ENCODE measurements at regions not wholly inside any gene's neighbourhood (a gene's known extent, or its start where the extent isn't known, plus 50 kb on each side); places are given as distances from the start of the nearest gene placed in this dataset.

DNA sequence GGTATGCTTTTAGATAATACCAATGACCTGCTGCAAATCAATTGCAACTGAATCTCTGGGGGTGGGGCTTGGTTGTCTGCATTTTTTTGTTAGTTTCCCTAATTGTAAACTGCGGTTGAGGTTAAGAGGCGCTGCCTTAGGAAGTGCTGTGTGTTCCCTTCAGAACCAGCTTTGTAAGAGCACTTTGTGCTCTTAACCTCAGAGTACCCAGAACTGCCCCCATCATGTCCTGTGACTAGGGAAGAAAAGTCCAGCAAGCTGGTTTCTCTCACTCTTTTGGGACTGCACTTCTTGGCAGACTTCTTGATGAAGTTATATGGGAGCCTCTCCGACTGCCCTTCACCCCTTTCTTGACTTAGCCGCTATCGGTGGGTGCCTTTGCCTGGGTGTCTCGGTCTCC lies 245.5 kb upstream of the CXCR4 start:
- no peak for DNase-seq

DNA sequence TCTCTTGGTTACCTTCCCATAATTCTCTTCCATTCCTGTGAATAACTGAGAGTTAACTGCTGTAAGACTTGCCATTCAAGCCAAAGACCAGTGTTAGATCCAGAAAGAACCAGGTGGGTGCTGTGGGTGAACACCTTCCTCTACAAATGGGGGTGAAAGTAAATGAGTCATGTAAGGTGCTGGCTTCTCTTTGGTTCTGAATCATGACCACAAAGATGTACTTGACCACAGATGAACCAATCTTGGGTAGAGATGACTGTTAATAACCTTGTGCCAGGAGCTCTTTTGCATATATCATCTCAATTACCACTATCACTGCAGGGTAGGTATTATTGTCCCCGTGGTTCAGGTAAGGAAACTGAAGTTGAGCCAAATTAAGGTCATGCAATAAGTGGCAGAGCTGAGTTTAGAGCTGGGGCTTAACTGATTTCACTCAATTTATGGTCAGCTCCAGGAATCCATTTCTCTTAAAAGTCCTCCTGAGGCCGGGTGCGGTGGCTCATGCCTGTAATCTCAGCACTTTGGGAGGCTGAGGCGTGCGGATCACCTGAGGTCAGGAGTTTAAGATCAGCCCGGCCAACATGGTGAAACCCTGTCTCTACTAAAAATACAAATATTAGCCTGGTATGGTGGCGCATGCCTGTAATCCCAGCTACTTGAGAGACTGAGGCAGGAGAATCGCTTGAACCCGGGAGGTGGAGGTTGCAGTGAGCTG lies 244.9 kb upstream of the CXCR4 start:
- no peak for DNase-seq

DNA sequence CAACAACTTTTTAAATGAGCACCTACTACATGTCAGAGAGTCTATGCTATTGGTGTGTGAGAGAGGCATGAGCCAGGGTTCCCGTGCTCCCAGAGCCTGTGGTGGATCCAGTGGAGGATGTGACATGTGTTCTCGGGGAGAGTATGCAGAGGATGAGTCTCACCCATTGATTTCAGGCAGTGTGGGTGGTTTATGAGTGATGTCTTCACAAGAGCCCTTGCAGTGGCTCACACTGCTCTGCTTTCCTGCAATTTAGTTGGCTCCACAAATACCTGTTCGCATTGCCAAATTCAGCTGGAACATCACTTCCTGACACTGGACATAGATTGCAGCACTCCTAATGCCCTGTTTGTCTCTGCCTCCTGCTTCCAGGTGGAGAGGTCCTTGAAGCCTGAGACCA lies 243.6 kb upstream of the CXCR4 start:
- no peak for DNase-seq

DNA sequence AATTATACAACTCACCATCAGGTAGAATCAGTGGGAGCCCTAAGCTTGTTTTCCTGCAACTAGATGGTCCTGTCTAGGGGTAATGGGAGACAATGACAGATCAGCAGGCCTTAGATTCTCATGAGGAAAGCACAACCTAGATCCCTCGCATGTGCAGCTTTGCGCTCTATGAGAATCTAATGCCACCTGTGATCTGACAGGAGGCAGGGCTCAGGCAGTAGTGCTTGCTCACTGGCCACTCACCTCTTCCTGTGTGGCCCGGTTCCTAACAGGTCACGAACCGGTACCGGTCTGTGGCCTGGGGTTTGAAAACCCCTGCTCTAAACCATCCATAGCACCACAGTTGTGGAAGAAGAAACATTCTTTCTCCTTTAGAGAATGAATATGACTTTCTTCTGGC lies 242.8 kb upstream of the CXCR4 start:
- DNase-seq: no peak

DNA sequence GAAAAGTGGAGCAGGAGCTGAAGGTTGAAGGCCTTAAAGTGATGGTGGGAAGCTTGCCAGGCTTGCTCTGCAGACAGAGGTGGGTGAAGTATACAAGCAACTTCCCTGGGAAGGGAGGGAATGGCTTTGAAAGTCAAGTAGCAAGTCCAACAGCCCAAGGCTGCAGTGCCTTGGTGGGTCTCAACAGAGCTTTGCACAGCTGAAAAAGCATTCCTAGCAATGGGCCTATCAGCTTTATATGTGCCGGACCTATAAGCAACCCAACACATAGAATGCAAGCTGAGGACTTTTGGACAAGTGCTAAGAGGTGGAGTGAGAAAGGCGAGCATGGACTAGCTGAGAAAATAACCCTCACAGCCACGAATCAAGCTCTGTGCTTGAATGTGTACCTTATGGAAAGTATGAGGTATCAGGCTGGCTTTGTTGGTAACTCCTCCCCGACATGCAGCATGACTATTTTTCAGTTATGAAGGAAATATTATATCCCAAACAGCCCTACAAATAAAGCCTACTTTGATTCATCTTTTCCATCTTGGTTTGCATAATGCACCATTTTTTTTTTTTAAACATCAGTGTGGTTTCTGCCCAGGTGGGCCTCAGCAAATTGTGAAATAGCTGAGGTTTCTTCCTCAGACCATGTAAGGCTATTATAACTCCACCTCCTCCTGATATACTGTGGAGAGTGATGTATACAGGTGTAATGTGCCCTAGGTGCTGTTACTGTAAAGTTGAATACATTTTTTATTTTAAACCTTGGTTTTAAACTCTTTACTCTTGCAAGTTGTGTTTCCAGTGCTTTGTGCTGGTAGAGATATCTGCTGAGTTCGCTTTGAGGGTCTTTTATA lies 241.4 kb upstream of the CXCR4 start:
- DNase-seq: no peak

DNA sequence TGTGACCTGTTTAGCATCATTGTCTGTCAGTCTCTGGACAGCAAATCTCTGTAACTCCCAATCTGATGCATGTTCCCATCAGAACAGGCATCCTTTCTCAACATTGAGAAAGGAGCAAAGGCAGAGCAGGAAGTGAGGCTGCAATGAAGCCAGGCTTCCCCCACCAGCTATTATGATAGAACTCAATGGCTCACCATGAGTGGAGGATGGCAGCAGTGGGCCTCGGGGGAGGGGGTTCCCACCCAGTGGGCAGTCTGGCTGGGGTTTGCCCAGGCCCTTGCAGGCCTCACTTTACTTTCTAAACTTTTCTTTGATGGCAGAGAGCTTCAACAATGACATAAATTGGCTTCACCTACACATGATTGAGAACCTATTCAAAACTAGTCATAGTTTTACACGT lies 240.6 kb upstream of the CXCR4 start:
- no peak for DNase-seq

DNA sequence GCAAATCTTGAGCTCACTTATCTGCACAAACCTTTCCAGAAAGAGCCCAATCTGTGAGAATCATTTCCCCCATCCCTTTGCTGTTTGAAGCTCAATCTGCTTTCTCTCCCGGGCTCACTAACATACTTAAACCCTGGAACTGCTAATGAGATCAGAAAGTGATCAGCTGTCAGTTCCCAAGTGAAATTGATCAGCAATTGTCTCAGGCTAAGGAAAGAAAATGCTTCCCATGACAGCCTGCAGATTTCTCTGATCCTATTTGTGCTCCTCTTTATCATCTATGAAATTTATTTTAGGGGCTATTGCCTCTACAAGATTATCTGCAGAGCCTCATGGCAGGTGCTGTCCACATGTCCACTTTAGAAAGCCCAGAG lies 239.0 kb upstream of the CXCR4 start:
- DNase-seq: no peak

DNA sequence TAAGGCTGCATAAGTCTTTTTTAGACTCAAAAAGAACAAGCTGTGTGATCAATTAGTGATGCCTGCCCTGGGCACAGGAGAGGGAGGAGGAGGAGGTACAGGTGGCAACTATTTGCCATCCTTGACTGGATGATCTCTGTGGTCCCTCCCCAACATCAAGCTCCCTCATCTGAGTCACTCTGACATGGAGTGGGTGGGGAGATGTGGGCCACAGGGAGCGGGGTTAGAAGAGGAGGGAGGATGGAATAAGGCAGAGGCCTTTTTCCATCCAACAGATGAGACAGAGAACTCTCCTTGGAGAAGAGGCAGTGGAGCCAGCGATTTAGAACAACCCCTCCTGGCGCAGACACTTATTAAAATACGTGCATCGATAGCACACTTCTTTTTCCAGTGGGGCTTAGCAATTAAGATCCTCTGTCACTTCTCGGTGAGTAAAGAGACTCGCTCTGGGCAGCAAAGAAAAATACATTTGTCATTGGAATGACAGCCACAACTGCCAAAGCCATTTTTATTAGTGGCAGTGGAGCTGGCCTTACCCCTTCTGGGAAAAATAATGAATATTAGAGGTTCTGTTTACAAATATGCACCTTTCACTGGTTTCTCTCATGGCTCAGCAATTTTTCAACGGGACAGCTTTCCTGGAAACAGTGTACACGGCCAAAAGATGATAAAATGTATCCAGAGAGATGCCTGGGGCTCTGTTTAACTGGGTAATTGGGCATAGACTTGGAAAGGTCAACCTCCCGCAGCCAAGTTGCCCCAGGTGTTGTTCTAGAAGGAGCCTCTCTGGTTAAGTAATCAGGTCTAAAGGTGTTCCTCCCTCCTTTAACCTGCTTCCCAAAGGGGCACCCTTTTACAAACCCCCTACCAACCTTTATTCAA lies 238.4 kb upstream of the CXCR4 start:
- no peak for DNase-seq

DNA sequence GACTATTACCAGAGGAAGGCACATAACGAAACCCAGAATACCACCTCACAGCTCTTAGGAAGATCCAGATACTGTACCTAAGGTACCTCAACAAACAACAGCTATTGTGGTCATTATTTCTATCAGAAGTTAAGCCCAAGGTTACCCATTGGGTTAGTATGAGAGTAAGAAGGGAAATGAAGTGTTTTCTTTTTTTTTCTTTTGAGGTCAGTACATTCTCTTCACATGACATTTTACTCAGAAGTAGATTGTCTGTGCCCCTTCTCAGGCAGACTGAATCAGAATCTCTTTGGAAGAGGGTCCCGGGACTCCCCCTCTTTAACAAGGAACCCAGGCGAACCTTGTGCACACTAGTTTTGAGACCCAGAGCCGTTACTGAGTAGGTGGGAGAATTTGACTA lies 233.7 kb upstream of the CXCR4 start:
- no peak for DNase-seq

DNA sequence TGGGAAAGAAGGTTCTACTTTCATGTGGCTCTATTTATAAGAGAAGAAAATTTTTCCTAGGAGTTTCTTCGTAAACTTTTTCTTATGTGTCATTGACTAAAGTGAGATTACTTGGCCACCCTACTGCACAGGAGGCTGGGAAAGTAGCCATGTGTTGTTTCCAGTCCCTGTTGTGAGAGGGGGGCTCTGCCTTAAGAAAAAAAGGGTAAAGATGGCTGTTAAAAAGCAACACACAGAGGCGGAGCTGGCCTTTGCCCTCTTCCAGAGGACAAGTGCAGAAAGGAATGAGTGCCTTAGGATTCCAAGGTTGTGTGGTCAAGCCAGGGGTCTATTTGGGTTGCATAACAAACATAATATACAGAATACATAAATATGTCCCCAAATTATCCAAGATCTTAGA lies 230.0 kb upstream of the CXCR4 start:
- no peak for DNase-seq

DNA sequence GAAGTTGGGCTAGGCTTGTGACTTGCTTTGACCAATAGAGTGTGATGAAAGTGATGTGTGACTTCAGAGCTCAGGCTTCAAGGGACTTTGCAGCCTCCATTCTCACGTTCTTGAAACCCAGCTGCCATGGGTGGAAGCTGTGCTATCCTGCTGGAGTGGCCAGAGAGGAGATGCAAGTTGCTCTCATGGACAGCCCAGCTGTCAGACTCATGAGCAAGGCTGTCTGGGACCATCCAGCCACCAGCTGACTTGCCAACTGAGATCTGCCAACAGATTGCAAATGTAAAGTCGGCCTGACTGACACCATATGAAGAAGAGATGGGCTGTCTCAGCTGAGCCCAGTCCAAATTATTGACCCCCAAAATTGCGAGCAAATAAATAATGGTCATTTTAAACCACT lies 226.4 kb upstream of the CXCR4 start:
- DNase-seq: no peak

DNA sequence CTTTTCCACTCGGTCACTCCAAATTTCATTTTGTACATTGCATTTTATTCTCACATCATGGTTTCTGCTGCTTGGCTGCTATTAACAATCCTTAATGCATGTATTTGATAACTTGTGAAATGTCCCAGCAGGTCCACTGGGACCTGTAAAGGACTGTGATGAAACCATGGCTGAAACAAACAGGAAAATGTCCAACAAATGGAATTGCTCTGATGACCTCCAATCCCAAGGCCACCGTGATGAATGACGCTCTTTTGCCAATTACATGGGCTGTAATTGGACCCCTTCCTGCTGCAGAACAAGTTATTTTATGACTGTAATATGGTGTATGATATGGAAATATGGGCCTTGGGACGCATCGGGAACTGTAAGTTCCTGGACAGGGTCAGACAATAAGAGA lies 224.2 kb upstream of the CXCR4 start:
- no peak for DNase-seq

DNA sequence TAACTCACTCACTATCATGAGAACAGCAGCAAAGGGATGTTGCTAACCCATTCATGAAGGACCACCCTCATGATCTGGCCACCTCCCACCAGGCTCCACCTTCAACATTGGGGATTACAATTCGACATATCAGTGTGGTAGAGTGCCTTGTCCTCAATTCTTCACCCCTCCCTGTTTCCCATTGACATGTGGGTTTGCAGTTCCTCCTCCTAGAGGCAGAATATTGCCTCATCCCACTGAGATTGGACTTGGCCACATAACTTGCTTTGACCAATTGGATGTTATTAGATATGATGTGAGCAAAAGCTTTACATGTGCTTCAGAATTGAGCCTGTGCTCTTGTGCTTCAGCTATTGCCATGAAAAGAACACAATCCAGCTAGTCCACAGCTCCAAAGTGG lies 217.0 kb upstream of the CXCR4 start:
- DNase-seq: no peak

DNA sequence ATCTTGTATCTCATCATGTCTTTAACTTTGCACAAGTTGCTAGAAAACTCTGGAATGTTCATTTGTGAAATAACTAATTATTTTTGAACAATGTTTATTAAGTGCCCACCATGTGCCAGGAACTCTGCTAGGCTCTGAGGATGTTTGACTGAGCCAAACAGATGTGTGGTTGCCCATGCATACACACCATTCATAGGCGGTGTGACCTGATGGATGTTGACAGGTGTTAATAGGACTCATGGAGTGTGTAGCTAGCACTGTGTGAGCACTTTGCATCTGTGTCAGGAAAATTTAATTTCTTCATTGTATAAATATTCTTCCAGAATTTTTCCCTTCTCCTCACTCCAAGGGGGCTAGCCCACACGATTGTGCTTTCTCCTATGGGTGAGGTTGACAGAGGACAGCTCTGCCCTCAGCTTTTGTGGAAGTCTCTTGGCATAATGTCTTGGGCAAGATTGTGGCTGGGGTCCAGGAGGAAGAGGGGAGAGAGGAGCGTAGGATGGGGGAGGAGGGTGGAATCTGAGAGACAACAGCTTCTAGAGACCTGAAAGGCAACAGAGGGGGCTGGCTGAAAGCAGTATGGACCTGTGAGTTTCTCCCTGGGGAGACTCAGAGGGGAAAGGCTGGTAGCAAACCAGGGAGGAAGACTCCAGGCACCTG lies 214.6 kb upstream of the CXCR4 start:
- no peak for DNase-seq

DNA sequence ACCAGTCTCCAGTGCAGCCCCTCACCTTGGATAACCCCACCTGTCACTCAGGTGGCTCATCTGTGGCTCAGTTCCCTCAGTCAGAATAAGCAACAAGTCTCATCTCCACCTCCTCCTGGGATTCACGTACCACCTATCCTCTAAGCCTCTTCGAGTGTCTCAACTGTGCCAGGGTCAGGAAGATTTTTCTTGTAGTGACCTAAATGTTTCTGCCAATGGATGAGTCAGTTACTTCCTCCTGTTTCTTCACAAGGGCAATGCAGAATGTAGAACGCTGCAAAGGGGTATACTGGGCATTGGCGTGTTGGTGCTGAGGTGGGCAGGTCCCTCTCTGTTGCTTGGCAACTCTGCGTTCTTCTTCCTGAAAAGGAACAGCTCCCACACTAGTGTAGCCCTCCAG lies 213.3 kb upstream of the CXCR4 start:
- DNase-seq: no peak

DNA sequence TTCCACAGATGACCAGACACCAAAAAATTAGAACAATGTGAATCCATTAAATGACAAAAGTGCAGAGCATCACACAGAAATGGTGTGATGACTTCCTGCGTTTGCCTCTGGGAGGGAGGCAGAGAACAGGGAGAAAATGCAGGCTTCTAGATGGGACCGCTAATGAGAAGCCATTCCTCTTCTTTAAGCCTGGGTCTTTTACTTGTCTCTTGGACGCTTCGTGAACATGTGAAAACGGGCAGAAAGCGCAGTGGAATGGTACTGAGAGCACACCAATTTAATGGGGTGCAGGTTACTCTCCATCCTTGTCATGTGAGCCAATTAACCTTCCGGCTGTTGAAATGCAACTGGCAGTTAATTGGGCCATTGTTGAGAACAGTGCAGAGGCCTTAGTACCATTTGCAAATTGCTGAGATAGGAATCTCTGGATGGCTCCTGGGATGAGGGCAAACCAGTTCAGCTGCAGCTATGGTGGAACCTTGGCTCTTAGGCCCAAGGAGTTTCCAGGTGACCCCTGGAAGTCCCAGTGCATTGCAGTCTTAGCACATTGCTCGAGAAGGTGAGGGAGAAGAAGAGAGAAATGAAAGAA lies 210.4 kb upstream of the CXCR4 start:
- DNase-seq: no peak

DNA sequence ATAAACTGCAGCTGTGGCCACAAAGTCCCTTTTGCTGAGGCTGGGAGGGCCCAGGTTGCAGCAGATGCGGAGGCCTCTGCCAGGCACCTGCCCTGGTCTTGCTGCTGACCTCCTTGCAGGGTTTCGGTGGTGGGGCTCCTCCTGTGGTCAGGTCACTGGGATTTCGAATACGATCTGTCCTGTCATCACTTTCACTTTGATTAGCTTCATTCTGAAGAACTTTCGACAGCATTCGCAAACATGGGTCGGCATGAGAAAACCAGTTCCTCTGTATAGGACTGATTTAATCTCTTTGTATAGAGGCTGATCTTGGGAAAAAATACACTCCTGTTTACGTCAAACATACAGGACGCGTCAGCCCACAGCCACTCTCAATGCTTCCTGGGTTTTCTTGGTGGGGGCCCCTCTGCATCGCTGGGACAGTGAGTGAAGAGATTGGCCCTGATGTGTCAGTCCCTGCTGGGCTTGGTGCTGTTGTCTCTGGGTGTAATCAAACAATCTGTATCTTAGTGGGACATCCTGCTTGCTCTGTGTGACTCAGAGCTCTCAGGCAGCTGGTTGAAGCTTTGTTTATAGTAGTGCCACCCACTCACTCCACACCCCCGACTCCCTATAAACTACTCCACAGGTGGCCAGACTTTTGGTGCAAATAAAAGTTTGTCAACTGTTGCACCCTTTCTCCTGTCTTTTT lies 209.4 kb upstream of the CXCR4 start:
- DNase-seq: no peak

DNA sequence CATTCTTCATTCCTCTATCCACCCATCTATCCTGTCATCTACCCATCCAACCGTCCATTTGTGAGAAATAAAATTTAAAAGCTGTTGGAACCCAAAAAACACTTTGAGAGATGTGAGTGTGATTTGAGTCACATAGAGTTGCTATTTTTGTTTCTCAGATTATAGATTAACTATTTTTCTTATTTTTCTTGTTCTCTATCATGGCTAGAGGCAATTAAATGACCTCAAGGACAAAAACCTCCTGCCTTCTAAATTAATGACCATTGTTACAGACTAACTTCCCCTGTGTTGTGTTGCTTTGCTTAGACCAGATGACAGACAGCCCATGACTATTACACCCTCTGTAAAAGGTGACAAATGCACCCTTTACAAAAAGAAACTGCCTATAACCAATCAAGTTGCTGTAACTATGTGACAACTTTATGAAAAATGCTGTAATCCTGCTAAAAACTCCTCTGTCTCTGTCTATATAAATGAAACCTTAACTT lies 207.9 kb upstream of the CXCR4 start:
- DNase-seq: no peak

DNA sequence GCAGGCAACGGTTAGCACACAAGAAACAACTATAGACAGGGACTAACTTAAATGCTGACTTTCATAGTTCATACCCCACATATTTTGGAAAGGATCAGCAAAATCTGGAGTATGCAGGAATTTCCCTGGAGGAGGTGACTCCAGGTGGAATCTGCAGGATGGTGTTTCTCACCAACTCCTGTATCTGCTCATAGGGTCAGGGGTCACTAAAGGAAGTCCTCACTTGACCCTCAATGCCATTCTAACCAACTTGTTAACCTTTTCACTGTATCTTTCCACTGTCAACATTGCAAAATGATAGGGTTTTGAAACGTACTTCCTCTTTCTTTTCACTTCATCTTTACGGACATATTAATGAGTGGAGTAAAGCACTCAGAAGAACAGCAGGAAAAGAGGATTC lies 207.0 kb upstream of the CXCR4 start:
- DNase-seq: no peak

DNA sequence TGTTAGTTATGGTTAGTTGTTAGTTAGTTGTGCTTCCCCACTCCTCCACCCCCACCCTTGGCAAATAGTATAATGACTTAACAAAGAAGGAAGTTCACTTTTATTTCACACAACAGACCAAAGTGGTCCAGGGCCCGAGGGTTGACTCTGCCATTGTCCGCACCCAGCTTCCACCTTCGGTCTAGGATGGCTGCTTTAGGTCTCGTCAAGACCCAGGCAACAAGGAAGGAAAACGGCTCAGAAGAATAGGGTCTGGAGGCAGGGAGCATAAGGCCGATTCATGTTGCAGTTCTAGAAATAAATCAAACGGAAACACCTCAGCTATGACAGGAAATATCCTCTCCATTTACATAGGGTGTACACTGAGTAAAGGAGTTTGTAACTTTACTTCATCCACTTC lies 206.0 kb upstream of the CXCR4 start:
- DNase-seq: no peak

DNA sequence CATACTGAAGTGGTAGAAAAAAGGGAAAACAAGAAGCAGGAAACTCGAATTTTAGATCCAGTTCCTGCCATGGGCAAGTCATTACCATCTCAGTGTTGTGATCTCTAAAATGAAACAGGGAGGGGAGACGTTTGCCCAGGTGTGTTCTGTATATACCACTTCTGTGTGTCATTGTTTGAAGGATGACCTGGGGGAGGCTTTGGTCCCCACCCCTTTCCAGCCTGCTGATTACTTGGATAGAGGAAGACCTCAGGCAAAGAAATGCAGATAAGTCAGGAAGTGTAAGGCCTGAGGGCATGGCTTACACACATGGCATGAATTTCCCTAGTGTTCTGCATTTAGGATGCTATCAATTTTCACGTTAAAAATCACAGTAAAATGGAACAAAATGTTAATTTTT lies 205.2 kb upstream of the CXCR4 start:
- no peak for DNase-seq

DNA sequence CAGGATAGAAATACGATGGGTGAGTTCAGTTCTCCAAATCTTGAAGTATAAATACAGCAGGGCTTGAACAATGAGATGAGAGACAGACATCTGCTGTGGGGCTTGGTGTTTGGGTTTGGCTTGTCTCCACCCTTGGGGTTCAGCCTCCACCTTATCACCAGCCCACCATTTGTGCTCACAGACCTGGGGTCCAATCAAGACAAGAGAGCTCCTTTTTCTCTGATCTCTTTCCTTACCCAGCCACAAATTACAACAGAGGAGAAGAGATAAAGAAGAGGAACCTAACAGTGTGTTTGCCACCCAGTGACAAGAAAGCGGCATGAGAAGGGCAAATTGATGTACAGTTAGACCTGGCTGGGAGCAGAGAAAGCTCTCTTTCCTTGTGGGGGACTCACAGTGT lies 204.5 kb upstream of the CXCR4 start:
- no peak for DNase-seq
